Activated B cell treated with CpG ODN at 0.5 μM for 24 hours (primary cell): ENCODE measurements at regions not wholly inside any gene's neighbourhood (a gene's known extent, or its start where the extent isn't known, plus 50 kb on each side); places are given as distances from the start of the nearest gene placed in this dataset.
A peak's percentile ranks its signal among the peaks of the same experiment; 100 is the strongest.
"Not testable (repeated sequence)": the region's sequence is repeated elsewhere in the genome, so short reads cannot be mapped to it uniquely, and the experiment has no call there.

ENCODE experiments used
- ATAC-seq: fragments of 200-7000 bp; cut with Tn5 transposase; one replicate; pipeline ENCODE4 v1.10.0; 2021; ENCODE audit warnings: low read depth, mild to moderate bottlenecking, moderate library complexity
- CTCF ChIA-PET: fragments of 350-600 bp; sonication (Branson Sonifier 250); formaldehyde crosslinking; loops from one replicate; lab custom pipeline; 2021; ENCODE audit warnings: antibody characterized with exemption; lab: Charles Lee
- POLR2A ChIA-PET: fragments of 350-600 bp; sonication (Branson Sonifier 250); formaldehyde crosslinking; loops from one replicate; lab custom pipeline; 2021; ENCODE audit warnings: antibody characterized with exemption; lab: Charles Lee
- DNase-seq: peaks from one replicate; pipeline ENCODE4 v3.0.0; 2022
- H3K27ac Mint-ChIP-seq: one replicate; pipeline ENCODE4 v1.8.0; 2020; ENCODE audit warnings: mixed read lengths
- H3K27me3 Mint-ChIP-seq: one replicate; pipeline ENCODE4 v1.8.0; 2021; ENCODE audit warnings: mixed read lengths
- H3K36me3 Mint-ChIP-seq: one replicate; pipeline ENCODE4 v1.8.0; 2021; ENCODE audit warnings: low read depth, mixed read lengths
- H3K4me1 Mint-ChIP-seq: one replicate; pipeline ENCODE4 v1.8.0; 2021; ENCODE audit warnings: mixed read lengths
- H3K4me3 Mint-ChIP-seq: one replicate; pipeline ENCODE4 v1.8.0; 2020; ENCODE audit warnings: mild to moderate bottlenecking, mixed read lengths
- H3K9me3 Mint-ChIP-seq: one replicate; pipeline ENCODE4 v1.8.0; 2020; ENCODE audit warnings: mixed read lengths
- intact Hi-C: fragments of 100-400 bp; cut with micrococcal nuclease; formaldehyde crosslinking; loops from one replicate; pipeline ENCODE4 v1.15.1; 2024
- TF ChIP-seq, protein P1 (sequence below): fragments of 200-600 bp; IDR thresholded peaks from one replicate; pipeline ENCODE4 v1.8.0; 2022; ENCODE audit warnings: antibody characterized with exemption, mild to moderate bottlenecking

DNA sequence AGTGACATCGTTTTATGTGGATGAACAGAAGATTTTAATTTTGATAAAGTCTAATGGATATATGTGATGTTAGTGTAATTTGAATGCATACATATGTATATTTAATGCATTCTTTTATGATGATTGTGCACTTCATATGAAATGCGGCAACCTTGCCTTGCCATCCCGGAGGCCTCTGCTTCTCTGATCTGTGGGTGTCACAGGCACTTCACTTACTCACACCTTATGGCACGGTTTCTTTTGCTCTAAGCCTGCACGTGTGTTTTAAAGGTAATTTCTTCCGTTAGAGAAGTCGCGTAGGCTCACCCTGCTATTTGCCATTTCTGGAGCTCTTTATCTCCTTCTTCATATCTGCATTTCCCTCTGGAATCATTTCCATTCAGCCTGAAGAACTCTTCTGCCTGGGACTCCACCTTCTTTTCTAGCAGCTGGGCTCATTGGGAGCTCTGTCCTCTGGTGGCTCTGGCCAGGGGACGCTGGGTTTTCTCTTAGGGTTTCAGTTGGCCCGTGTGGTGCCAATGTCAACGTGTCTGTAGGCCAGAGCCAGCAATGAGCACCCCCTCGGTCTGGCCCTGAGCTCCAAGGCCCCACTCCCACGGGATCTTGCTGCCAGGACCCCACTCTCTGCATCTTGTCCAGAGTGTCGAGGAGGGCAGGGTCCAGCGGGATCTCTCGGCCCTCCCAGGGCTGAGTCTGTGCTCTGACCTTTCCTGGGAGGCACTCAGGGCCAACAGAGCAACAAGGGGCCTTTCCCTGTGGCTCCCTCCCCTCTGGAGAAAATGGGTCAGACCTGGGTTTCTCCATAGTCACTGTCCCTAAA, 97.3 kb downstream of the RTP5 start:
- ChIA-PET CTCF (interaction anchor here (3.0 kb wide), 1 partner anchor 16 kb away, joined by 17 read pairs; no protein-coding TSS in a partner anchor), POLR2A (interaction anchor here (0.9 kb wide), 1 partner anchor 22 kb away, joined by 3 read pairs; no protein-coding TSS in a partner anchor)
- ATAC-seq (no peak), DNase-seq (no peak)
- peak overlapping the region; percentile 75 for H3K4me3 Mint-ChIP-seq
- H3K27ac Mint-ChIP-seq = peak overlapping the region; percentile 79
- TF ChIP-seq, protein P1, sequence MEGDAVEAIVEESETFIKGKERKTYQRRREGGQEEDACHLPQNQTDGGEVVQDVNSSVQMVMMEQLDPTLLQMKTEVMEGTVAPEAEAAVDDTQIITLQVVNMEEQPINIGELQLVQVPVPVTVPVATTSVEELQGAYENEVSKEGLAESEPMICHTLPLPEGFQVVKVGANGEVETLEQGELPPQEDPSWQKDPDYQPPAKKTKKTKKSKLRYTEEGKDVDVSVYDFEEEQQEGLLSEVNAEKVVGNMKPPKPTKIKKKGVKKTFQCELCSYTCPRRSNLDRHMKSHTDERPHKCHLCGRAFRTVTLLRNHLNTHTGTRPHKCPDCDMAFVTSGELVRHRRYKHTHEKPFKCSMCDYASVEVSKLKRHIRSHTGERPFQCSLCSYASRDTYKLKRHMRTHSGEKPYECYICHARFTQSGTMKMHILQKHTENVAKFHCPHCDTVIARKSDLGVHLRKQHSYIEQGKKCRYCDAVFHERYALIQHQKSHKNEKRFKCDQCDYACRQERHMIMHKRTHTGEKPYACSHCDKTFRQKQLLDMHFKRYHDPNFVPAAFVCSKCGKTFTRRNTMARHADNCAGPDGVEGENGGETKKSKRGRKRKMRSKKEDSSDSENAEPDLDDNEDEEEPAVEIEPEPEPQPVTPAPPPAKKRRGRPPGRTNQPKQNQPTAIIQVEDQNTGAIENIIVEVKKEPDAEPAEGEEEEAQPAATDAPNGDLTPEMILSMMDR = no peak
- intact Hi-C loops = loop anchor here (5.0 kb wide), 1 partner anchor 120 kb away; no protein-coding TSS in a partner anchor
- peaks cover 14% of the 10 kb centered on the region for H3K36me3 Mint-ChIP-seq
- H3K9me3 Mint-ChIP-seq = no peaks in the 10 kb centered on the region
- H3K27me3 Mint-ChIP-seq = no peaks in the 10 kb centered on the region
- peaks cover 59% of the 10 kb centered on the region for H3K4me1 Mint-ChIP-seq

DNA sequence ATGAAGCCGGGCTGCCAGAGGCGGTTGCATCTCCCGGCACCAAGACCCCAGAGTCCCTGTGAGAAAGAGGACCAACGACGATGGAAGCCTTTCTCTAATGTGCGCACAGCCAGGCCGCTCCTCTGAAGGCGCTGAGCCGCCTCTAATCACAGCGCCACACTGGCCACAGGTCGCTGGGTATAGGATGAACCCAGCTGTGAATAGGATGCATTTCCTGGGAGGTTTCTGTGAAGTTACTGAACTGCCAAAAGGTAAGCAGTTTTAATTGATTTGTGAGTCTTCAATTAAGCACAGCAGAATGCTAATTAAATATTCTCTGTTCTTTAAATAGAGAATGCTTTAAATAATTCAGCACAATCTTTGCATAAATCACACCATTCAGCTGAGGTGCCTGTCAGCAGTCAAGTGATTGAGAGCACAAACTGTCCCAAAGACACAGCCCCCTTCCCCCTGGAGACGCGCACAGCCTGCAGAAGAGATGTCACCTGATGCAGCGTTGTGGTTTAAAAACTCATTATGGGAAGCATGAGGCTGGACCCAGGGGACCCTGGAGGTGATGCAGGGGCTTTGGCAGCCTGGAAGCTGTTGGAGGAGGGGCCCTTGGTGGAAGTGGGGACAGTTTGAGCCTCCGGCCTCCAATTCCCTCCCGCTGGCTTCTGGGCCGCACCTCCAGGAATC, 98.1 kb downstream of the RTP5 start:
- DNase-seq (no peak), ATAC-seq (peak; percentile 30)
- ChIA-PET POLR2A (interaction anchor here (0.6 to 0.9 kb wide), 2 partner anchors 21 to 154 kb away, joined by 3 read pairs; no protein-coding TSS in a partner anchor), CTCF (interaction anchor here (3.0 kb wide), 1 partner anchor 17 kb away, joined by 17 read pairs; no protein-coding TSS in a partner anchor)
- intact Hi-C loops = loop anchor here (5.0 kb wide), 1 partner anchor 120 kb away; no protein-coding TSS in a partner anchor
- Mint-ChIP-seq H3K27ac (no peak overlapping the region), H3K36me3 (peaks cover 22% of the 10 kb centered on the region), H3K9me3 (no peaks in the 10 kb centered on the region), H3K27me3 (no peaks in the 10 kb centered on the region), H3K4me3 (no peak overlapping the region), H3K4me1 (peaks cover 51% of the 10 kb centered on the region)
- TF ChIP-seq, protein P1 = no peak

DNA sequence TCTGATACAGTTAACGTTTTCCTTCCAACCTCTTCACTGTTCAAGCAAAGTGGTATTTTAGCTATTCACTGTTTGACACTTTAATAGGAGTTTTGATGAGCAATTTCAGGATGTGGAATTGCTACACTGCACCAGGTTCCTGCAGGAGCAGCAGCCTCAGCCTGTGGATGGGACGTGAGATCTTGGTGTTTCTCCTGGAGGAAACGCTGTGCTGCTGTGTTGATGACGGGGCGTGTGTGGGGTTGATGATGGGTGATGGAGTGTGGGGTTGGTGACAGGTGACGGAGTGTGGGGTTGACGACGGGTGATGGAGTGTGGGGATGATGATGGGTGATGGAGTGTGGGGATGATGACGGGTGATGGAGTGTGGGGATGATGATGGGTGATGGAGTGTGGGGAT, 98.9 kb downstream of the RTP5 start:
- TF ChIP-seq, protein P1 = no peak
- ATAC-seq (no peak), DNase-seq (no peak)
- intact Hi-C loops = loop anchor here (5.0 kb wide), 1 partner anchor 119 kb away; no protein-coding TSS in a partner anchor
- CTCF ChIA-PET = no interaction called here
- Mint-ChIP-seq H3K27me3 (no peaks in the 10 kb centered on the region), H3K9me3 (no peaks in the 10 kb centered on the region), H3K36me3 (peaks cover 30% of the 10 kb centered on the region), H3K4me1 (peaks cover 44% of the 10 kb centered on the region), H3K27ac (no peak overlapping the region), H3K4me3 (no peak overlapping the region)
- POLR2A ChIA-PET = interaction anchor here (0.6 kb wide), 1 partner anchor 155 kb away, joined by 3 read pairs; no protein-coding TSS in a partner anchor

DNA sequence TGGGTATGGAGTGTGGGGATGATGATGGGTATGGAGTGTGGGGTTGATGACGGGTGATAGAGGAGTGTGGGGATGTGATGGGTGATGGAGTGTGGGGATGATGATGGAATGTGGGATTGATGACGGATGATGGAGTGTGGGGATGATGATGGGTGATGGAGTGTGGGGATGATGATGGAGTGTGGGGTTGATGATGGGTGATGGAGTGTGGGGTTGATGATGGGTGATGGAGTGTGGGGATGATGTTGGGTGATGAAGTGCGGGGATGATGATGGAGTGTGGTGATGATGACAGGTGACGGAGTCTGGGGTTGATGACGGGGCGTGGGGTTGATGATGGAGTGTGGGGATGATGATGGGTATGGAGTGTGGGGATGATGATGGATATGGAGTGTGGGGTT, 99.7 kb downstream of the RTP5 start:
- H3K27ac Mint-ChIP-seq, H3K4me3 Mint-ChIP-seq, DNase-seq, ATAC-seq, POLR2A ChIA-PET, H3K9me3 Mint-ChIP-seq, H3K27me3 Mint-ChIP-seq, CTCF ChIA-PET: not testable (repeated sequence)
- Mint-ChIP-seq H3K4me1 (peaks cover 36% of the 10 kb centered on the region), H3K36me3 (peaks cover 35% of the 10 kb centered on the region)
- intact Hi-C loops = loop anchor here (5.0 kb wide), 1 partner anchor 118 kb away; no protein-coding TSS in a partner anchor

DNA sequence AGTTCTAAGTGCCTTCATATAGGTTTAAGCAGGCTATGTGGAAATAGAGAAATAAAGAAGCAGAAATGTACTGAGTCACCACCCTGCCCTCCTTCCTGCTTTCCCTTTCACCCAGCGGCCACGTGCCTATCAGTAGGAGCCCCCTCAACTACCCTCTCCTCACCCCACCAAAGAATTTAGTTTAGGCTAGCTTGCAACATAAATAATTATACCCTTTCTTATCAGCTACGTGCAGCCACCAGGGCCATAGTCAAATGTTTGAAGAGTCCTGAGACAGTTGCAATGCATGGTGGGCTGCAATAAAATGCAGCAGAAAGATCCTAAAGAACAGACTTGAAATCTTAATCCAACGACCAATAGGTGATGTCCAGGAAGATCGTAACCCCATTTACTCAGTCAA, 101.2 kb downstream of the RTP5 start:
- CTCF ChIA-PET = no interaction called here
- ATAC-seq = no peak
- POLR2A ChIA-PET = no interaction called here
- peaks cover 28% of the 10 kb centered on the region for H3K4me1 Mint-ChIP-seq
- TF ChIP-seq, protein P1 = no peak
- no peak overlapping the region for H3K27ac Mint-ChIP-seq
- no peaks in the 10 kb centered on the region for H3K9me3 Mint-ChIP-seq
- intact Hi-C loops = no loop called here
- H3K4me3 Mint-ChIP-seq = no peak overlapping the region
- no peak for DNase-seq
- H3K36me3 Mint-ChIP-seq = peaks cover 44% of the 10 kb centered on the region
- H3K27me3 Mint-ChIP-seq = no peaks in the 10 kb centered on the region
